GM12878 (cell line): ENCODE measurements at regions not wholly inside any gene's neighbourhood (a gene's known extent, or its start where the extent isn't known, plus 50 kb on each side); places are given as distances from the start of the nearest gene placed in this dataset.

ENCODE experiments used
- BCL11A ChIP-seq: IDR thresholded peaks from 2 replicates; pipeline ENCODE4 v1.6.1; 2011; ENCODE audit warnings: low read depth, low read length
- CEBPB ChIP-seq, 2 experiments: fragments of 150-350 bp in 1 of 2; IDR thresholded peaks; 2 replicates each; pipeline ENCODE4 v1.6.1; 2012 to 2014; ENCODE audit warnings: low read depth in 2 of 2, low read length in 2 of 2, borderline replicate concordance in 1 of 2, inconsistent platforms in 1 of 2
- CREB1 ChIP-seq: IDR thresholded peaks from 2 replicates; pipeline ENCODE4 v1.6.1; 2012; ENCODE audit warnings: low read depth, mild to moderate bottlenecking, inconsistent platforms
- CTCF ChIP-seq, 3 experiments: IDR thresholded peaks in 2 of 3; conservative IDR thresholded peaks in 1 of 3; 2 replicates each; pipeline ENCODE4 v1.5.1; 2011; ENCODE audit warnings: low read depth in 3 of 3, low read length in 3 of 3, mild to moderate bottlenecking in 3 of 3, control low read depth in 2 of 3, moderate library complexity in 2 of 3, inconsistent platforms in 1 of 3, mixed read lengths in 1 of 3; ENCODE audit not compliant: control insufficient read depth in 2 of 3, insufficient read depth in 1 of 3; ENCODE audit errors: extremely low read depth in 1 of 3
- EP300 ChIP-seq, 2 experiments: fragments of 150-350 bp in 1 of 2; IDR thresholded peaks; 2 replicates each; pipeline ENCODE4 v1.6.1; 2011 to 2012; ENCODE audit warnings: low read depth in 2 of 2, low read length in 2 of 2, borderline replicate concordance in 1 of 2, improper control_type of control experiment in 1 of 2, inconsistent platforms in 1 of 2; ENCODE audit not compliant: control insufficient read depth in 1 of 2
- GABPA ChIP-seq: IDR thresholded peaks from 2 replicates; pipeline ENCODE4 v1.6.1; 2014; ENCODE audit warnings: antibody characterized with exemption, low read depth, mild to moderate bottlenecking, inconsistent platforms
- HDAC2 ChIP-seq: fragments of 200-600 bp; sonication (generic); IDR thresholded peaks from 2 replicates; pipeline ENCODE4 v1.6.1; 2017
- MYC ChIP-seq: IDR thresholded peaks from 2 replicates; pipeline ENCODE4 v1.6.1; 2011; ENCODE audit warnings: mild to moderate bottlenecking, low read length, moderate library complexity, inconsistent platforms; ENCODE audit not compliant: insufficient read depth, insufficient replicate concordance, insufficient read length, severe bottlenecking
- TF ChIP-seq, protein P1 (sequence below): fragments of 150-350 bp; IDR thresholded peaks from 2 replicates; pipeline ENCODE4 v1.6.1; 2016; ENCODE audit warnings: low read depth, low read length

GRCh38 chr5:128687930-128688329 lies 149.9 kb upstream of the FBN2 start:
- no peak for TF ChIP-seq CTCF (IDR thresholded peaks at IDR 0.05 in 2 of 3, conservative IDR thresholded peaks at IDR 0.05 in 1 of 3; ENCODE audit: control insufficient read depth in 2 of 3, extremely low read depth in 1 of 3, insufficient read depth in 1 of 3, low read depth in 3 of 3, low read length in 3 of 3)
- no peak for TF ChIP-seq GABPA
- TF ChIP-seq EP300 (IDR thresholded peaks at IDR 0.05; ENCODE audit: borderline replicate concordance in 1 of 2, control insufficient read depth in 1 of 2, low read depth in 2 of 2, low read length in 2 of 2) = no peak
- no peak for TF ChIP-seq CREB1
- TF ChIP-seq MYC = no peak
- no peak for TF ChIP-seq HDAC2
- no peak for TF ChIP-seq CEBPB (IDR thresholded peaks at IDR 0.05; ENCODE audit: borderline replicate concordance in 1 of 2, low read depth in 2 of 2, low read length in 2 of 2)
- TF ChIP-seq, protein P1, sequence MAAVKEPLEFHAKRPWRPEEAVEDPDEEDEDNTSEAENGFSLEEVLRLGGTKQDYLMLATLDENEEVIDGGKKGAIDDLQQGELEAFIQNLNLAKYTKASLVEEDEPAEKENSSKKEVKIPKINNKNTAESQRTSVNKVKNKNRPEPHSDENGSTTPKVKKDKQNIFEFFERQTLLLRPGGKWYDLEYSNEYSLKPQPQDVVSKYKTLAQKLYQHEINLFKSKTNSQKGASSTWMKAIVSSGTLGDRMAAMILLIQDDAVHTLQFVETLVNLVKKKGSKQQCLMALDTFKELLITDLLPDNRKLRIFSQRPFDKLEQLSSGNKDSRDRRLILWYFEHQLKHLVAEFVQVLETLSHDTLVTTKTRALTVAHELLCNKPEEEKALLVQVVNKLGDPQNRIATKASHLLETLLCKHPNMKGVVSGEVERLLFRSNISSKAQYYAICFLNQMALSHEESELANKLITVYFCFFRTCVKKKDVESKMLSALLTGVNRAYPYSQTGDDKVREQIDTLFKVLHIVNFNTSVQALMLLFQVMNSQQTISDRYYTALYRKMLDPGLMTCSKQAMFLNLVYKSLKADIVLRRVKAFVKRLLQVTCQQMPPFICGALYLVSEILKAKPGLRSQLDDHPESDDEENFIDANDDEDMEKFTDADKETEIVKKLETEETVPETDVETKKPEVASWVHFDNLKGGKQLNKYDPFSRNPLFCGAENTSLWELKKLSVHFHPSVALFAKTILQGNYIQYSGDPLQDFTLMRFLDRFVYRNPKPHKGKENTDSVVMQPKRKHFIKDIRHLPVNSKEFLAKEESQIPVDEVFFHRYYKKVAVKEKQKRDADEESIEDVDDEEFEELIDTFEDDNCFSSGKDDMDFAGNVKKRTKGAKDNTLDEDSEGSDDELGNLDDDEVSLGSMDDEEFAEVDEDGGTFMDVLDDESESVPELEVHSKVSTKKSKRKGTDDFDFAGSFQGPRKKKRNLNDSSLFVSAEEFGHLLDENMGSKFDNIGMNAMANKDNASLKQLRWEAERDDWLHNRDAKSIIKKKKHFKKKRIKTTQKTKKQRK = no peak
- TF ChIP-seq BCL11A = no peak
